ENCODE measurements at regions not wholly inside any gene's neighbourhood (a gene's known extent, or its start where the extent isn't known, plus 50 kb on each side); places are given as distances from the start of the nearest gene placed in this dataset.

GRCh38 chr1:29758781-29759499, 522.6 kb downstream of the PTPRU start:
- no peak for ATAC-seq
- WGBS, 2 donors, result 43 to 49% methylated on average over 5 of the region's 5 CpGs
- TF ChIP-seq CTCF (IDR thresholded peaks at IDR 0.05), result no peak
- H3K27ac ChIP-seq, result no peak overlapping the region
- H3K4me1 ChIP-seq, result no peaks in the 10 kb centered on the region
- no peak overlapping the region for H3K4me3 ChIP-seq
- no peaks in the 10 kb centered on the region for H3K36me3 ChIP-seq
- intact Hi-C loops (cut with DNase I), result no loop called here
- DNase-seq, result no peak
- H3K9me3 ChIP-seq, result peaks cover 0 to 10% (median 0%) of the 10 kb centered on the region in 11 donors
- H3K27me3 ChIP-seq, result peaks cover 0 to 60% (median 13%) of the 10 kb centered on the region in 7 donors

GRCh38 chr1:29757866-29758780, 521.8 kb downstream of the PTPRU start:
- intact Hi-C loops (cut with DNase I), result no loop called here
- no peak overlapping the region for H3K27ac ChIP-seq
- no peak for TF ChIP-seq CTCF (IDR thresholded peaks at IDR 0.05)
- H3K4me3 ChIP-seq, result no peak overlapping the region
- peaks cover 0 to 2% (median 0%) of the 10 kb centered on the region in 11 donors for H3K9me3 ChIP-seq
- WGBS, 2 donors, result 51 to 57% methylated on average over 8 of the region's 8 CpGs
- DNase-seq, result no peak
- ATAC-seq, result no peak
- H3K36me3 ChIP-seq, result no peaks in the 10 kb centered on the region
- peaks cover 0 to 65% (median 15%) of the 10 kb centered on the region in 7 donors for H3K27me3 ChIP-seq
- H3K4me1 ChIP-seq, result no peaks in the 10 kb centered on the region

GRCh38 chr1:29756901-29757725, 520.8 kb downstream of the PTPRU start:
- DNase-seq, result no peak

More at GRCh38 chr1:29756901-29757725, 520.8 kb downstream of the PTPRU start:
- H3K4me1 ChIP-seq, result no peaks in the 10 kb centered on the region
- 66 to 73% methylated on average over 11 of the region's 11 CpGs for WGBS, 2 donors
- TF ChIP-seq CTCF (IDR thresholded peaks at IDR 0.05), result no peak
- no peaks in the 10 kb centered on the region for H3K9me3 ChIP-seq
- H3K27me3 ChIP-seq, result peaks cover 0 to 68% (median 17%) of the 10 kb centered on the region in 7 donors
- no peaks in the 10 kb centered on the region for H3K36me3 ChIP-seq
- no peak overlapping the region for H3K27ac ChIP-seq
- intact Hi-C loops (cut with DNase I), result no loop called here
- H3K4me3 ChIP-seq, result no peak overlapping the region
- ATAC-seq, result no peak

Measured in heart right ventricle (tissue), 16 donors.